ENCODE measurements at regions not wholly inside any gene's neighbourhood (a gene's known extent, or its start where the extent isn't known, plus 50 kb on each side); places are given as distances from the start of the nearest gene placed in this dataset.

DNA sequence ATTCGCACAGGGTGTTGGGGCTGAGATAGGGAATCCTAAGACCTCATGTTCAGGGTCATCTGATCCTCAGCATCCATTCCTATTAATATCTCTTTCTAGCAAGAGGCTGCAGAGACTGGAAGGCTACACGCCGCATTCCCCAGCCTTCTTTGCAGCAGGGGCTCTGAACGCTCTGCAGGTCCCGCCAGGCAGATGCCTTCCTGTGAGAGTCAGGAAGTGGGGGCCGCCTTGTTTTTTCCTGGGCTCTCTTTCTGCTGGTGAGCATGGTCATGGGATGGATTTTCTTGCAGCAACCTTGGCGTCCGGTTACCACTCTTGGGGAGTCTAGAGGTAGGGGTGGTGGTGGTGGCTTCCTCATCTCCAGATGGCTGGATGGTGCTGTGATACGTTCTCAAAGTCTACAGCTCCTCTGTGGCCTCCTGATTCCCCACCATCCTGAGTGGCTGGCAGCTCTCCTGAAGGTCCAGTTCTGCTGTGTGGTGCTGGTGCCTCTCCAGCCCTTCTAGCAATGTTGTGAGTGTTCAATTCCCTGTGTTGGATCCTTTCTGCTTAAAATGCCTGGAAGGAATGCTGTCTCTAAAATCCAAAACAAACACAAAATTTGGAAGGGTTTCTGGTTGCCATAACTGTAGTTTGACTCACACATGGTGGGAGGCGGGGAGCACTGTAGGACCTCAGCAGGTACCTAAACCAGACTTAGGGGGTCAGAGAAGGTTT lies 111.9 kb downstream of the CEBPB start:
- DNase-seq = no peak

DNA sequence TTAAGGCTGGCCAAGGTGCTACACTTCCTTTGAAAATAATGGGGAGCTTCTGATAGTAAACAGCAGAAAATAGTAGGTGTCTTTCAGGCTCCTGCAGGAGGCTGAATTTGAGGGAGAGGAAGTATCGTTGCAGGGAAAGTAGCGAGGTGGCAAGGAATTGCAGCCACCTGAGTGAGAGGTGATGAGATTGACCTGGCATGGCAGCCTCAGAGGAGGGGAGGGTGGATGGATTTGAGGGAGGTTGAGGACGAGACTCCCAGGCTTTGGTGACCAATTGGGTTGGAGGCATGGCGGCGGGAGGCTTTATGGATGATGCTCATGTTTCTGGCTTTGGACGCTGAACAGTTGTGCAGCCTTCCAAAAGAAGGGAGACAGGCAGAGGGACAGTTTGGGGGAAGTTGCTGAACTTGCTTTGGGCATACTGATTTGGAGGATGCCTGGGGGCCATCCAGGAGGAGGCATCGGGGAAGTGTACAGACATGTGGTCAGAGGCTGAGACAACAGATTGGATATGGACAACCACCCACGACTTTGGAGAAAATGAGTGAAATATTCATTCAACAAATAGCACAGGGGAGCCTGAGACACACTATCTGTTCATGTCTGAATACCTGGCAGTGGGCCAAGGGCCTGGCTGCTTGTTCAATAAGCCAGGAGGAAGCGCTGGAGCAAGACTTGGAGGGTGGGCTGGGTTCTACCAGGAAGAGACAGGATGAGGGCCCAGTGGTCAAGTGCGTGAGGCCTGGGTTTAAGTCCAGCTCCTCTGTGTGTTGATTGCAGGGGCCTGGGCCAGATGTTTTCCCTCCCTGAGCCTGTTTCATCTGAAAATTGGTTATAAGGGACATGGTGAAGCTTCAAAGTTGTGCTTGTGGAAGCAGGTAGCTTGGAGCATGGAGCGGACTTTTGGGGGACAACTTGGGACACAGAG lies 113.2 kb downstream of the CEBPB start:
- no peak for DNase-seq

DNA sequence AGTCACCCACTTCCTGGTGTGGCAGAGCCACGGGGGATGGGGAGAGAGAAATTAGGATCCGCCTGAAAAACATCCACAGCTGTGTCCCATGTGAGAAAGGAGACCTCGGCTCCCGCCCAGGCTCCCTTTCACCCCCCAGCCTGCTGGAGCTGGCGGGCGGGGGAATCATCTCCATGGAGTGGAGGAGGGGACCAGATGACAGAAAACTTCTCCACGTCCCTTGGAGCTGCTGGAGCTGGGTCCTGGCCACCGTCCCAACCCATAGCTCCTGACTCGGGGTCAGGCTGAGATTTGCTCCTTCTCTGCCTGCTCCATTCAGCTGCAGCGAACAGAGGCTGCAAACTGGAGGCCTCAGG lies 113.8 kb downstream of the CEBPB start:
- no peak for DNase-seq

DNA sequence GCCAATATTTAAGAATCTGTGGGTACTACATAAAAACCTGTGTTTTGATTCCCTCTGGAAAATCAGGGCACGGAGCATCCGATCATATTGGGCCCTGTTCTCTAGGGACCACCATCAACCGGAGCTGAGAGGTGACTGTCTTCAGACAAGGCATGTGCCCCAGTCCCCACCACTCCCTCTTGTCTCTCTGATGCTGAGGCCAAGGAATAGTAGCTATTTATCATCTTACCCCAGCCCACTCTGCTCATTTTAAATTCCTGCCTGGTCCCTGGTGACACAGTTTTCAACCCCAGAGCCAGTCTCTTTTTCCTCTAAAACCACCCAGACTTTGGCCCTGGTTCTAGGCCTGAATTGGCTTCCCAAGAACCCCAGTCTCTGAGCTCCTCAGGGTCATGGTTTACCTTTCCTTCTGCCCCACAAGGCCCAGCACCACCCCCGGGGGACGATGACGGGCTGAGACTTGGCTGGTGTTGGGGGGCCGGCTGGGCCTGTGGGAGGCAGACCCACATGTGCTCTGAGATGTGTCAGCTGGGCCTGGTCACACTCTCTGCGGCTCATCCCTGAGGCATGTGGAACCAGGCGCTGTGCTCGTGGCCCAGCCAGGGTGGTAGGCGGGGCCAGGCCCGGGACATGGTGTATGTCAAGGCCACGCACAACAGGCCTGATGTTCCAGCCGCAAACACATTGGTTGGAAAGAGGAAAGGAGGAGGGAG lies 114.4 kb downstream of the CEBPB start:
- no peak for DNase-seq

DNA sequence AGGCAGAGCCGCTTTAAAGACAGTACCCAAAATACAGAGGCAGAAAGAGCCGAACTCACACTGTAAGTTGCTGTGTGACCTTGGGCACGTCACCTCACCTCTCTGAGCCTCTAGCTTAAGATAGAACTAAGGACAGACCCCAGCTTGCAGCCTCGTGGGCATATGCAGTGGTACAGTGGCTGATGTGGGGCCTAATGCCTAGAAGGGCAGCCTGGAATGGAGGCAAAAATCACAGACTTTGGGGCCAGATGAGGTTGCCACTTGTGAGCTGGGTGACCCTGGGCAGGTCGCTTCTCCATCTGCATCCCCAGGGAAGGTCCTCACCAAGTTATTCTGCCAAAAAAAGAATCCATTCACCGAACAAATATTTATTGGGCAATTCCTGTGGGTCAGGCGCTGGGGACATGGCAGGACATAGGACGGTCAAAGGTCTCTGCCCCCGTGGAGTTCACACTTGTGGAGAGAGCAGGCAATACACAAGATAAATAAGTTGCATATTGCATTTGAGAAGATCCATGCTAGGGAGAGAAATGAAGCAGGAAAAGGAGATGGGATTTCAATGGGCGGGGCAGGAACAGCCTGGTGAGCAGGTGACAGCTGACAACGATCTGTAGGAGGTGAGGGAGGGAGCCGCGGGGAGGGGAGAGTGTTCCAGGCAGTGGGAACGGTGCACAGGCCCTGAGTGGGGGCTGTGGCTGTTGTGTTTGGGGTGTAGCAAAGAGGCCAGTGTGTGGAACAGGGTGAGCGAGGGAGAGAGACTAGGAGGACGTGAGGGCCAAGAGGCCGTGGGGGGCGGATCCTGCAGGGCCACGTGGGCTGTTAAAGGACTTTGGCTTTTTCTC lies 115.2 kb downstream of the CEBPB start:
- no peak for DNase-seq

DNA sequence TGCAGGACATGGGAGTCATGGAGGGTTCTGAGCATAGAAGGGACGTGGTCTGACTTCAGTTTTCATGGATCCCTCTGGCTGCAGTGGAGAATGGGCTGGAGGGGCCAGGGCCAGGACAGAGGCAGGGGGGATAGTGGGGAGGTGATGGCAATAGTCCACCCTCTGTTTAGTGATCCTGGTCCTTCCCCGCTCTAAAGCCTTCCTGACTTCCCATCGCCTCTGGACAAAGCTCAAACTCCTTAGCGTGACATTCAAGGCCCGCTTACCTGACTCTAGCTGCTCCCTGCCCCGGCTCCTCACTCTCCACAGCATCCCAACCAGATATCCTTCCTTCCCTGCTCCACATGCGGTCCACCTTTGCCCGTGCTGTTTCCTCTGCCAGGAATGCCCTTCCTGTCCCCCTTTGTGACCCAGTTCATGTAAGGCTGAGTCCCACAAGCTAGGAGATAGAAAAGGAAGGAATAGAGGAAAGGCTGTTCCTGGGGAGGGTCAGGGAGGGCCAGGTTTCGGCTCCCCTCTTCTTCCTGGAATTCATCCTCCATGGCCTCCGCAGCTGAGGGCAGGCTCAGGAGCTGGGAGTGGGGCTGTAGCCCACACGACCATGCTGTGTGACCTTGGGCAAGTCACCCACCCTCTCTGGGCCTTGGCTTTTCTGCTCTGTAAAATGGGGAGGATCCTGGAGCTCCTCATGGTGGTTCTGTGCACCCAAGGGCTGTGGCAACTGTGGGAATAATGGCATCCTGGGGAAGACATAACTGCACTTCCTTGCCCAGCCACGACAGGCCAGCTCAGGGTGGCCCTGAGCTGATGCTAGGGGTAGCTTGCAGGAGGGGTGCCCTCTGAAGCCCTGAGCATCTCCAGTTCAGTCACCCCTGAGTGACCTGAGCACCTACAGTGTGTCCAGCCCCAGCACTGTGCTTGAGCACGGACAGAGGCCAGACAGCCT lies 116.1 kb downstream of the CEBPB start:
- no peak for DNase-seq

DNA sequence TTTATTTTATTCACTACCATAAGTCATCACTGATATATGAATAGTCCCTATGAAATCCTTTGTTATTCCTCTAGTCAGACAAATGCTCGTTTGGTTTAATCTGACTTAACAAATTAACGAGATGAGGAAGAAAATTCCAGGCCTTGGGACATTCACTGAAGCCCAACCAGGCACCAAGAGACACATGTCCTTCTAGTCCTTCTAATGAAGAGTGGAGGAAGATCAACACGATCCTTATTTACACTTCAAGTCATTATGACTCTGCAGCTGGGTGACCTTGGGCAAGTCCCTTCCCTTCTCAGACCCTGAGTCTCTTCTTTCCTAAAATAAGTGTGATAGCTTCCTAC lies 117.5 kb downstream of the CEBPB start:
- DNase-seq = no peak

DNA sequence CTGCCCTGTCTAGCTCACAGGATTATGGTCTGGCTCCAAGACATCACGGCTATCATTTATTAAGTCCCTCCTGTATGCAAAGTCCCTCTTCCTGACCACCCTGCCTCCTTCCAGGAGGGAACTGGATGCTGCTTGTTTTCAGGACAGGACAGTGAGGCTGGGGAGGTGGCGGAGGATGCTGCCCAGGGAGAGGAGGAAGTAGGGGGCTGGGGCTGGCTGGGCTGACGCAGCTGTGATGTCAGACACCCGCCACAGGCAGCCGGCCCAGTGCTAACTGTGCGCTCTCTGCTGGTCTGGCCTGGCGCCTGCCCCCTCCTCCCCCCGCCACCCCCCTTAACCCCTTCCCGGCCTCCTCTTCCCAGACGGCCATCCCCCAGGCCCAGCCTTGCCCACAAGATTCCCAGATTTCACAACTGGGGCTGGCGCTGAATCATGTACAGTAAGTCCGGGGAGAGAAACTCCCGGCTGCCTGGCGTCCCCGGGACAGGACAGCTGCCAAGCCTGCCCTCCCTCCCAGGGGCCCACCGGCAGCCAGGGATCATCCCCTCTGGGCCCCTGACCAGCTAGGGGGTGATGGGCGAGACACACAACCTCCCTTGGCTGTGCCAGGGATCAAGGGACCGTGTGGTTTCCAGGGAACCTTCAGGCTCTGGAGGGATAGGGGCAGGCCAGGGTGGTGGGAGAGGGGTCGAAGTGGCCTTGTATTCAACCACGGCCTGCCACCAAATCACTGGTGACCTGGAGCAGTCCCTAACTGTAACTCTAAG lies 118.1 kb downstream of the CEBPB start:
- no peak for DNase-seq

DNA sequence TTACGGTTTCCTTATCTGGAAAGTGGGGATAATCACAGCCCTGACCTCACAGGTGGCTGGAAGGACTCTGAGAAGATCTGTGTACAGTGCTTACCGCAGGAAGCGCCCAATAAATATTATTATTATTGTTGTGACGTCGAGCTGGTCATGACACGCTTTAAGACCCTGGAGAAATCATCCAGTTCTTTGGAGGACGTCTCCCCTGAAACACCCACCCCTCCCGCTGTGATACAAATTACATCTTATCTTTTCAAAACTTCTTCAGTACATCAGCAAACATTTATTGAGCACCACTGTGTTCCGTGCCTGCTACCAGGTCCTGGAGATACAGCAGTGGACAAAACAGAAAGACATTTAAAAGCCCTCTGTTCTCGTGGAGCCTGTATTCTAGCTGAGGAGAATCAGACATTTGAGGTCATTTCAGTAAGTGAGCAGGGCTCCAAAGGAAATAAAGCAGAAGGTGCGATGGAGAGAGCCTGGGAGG lies 118.7 kb downstream of the CEBPB start:
- no peak for DNase-seq

DNA sequence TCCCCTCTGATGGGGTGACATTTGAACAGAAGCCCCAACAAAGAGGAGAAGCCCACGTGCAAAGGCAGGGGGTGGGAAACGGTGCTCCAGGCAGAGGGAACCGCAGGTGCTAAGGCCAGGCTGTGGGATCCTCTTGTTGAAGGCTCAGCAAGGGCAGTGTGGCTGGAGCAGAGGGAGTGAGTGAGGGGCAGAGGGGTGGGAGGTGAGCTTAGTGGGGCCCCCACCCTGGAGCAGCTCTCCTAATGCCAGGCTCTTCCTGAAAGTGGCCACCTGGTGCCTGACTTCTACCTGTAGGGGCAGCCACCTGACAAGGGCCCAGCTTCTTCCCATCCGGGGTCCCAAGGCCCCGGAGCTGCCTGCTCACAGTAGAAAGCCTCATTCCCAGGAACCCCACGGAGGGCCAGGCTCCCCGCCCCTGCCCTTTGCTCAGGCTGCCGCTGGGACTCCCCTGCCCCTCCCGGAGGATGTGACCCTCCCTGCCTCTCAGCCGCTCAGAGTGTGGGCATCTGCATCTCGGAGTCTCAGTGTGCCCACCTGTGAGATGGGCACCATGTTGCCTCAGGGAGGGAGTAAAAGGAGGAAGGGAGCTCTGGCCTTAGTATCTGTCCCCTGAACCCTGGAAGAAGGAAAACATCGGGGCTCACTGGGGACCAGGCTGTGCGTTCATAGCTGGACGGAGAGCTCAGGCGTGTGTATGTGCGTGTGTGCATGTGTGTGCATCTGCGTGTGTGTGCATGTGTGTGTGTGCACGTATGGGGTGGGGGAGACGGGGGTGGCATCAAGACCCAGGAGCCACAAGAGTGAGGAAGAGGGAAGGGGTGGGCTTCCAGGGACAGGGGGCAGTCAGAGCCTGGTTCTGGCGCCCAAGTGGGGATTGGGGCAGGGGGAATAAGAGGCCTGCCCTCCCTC lies 119.4 kb downstream of the CEBPB start:
- no peak for DNase-seq

DNA sequence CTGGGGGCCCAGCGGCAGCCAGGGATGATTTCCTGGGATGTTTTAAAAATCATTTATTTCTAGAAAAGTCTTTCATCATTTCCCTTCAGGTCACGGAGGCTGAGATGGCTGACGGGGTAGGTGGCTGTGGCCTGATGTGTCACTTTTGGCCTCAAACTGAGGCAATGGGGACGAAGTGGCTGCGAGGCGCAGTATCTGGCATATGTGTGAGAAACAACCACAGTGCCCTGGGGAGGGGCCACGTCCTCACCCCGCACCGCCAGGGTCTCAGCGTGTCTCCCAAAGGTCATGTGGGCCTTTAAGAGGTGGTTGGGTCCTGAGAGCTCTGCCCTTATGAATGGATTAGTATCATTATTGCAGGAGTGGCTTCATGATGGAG lies 120.0 kb downstream of the CEBPB start:
- DNase-seq = no peak

DNA sequence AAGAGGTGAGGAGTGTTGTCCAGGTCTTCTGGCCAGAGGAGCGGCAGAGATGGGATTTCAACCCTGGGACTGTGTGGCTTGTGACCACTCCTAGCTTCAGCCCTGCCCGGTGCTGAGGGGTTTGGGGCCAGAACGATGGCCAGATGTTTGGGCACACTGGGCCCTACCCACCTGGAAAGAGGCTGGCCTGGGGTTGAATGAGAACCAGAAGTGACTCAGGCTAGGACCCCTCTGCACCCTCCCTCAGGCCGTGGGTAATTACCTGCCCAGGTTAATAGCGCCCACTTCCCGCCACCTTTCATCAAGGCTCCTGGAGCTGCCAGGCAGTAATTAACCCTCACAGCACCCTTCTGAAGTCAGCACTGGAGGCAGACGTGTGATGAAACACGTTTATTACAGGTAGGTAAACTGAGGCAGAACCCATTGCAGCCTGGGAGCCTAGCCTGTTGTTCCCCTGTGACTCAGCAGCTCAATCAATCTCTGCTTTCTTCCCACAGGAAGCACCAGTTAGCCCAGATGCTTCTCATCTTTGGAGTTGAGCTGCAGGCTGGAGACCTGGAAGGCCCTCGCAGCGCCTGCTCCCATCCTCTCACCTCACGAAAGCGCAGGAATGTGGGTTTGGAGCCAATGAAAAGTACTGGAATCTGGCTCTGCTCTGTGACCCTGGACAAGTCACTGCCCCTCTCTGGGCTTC lies 120.8 kb downstream of the CEBPB start:
- no peak for DNase-seq

DNA sequence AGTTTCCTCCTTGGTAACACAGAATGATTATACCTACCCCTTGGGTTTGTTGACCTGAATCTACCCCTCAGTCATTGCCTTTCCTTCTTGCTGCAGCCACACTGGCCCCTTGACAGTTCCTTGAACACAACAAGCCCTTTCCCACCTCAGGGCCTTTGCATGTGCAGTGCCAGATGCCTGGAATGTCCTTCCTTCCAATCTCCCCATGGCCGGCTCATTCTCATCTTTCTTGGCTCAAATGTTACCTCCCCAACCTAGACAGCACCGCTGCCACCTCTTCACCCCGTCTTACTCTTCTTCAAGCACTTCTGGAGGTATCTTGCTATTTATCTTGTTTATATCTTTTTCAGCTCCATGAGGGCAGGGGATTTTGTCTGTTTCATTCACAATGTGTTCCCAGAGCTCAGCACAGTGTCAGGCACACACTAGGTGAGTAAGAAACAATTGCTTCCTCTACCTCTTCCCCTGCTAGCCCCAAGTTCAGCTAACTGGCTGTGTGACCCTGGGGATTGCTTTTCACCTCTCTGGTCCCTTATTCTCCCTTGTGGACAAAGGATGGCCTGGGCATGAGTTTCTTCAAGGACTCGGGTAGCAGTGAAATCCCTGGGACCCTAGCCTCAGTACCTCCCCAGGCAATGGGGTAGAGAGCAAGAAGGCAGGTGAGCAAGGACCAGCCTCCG lies 121.5 kb downstream of the CEBPB start:
- DNase-seq = no peak

DNA sequence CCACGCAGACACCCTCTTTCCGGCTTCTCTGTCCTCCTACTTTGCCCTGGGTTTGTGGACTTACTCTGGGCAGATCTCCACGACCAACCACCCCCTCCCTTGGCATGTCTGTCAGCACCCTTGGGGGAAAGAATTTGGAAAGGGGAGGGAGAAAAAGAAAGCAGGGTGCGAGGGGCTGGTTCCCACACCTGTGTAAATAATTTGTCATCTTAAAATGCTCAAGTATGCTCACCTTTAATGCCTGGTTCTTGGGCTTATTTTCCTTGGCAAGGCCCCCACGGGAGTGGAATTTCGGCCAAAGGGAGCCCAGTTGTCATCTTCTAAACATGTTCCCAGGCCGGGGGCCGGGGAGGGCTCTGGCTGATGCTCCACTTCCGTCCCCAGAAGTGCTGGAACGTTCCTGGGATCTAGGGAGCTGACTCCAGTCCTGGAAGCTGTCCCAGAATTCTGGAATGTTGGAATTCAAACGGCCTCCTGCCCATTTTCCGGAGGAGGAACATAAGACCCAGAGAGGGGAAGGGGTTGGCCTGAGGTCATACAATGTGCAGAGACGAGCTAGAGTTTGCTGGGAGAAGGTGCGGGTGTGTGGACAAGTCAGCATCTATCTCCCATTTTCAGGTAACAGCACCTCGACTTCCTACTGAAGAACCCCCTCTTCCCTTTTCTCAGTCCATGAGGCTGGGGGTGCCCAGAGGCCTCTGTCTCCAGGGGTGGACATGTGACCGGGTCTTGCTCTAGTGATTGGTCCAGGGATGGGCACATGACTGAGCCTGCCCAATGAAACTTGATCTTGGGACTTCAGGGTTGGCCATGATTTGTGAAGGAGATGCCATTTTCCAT lies 122.3 kb downstream of the CEBPB start:
- DNase-seq = no peak

DNA sequence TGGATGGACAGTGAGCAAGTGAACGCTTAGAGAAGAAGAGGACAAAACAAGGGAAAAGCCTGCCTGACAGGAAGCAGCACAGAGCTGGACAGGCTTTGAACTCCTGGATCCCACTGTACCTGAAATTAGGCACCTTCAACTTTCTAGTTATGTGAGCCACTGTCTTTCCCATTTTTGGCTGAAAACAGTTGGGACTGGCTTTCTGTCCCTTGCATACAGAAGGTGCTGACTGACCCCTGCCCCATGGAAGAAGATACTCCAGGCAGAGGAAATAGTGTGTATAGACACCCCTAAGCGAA lies 122.8 kb downstream of the CEBPB start:
- no peak for DNase-seq

DNA sequence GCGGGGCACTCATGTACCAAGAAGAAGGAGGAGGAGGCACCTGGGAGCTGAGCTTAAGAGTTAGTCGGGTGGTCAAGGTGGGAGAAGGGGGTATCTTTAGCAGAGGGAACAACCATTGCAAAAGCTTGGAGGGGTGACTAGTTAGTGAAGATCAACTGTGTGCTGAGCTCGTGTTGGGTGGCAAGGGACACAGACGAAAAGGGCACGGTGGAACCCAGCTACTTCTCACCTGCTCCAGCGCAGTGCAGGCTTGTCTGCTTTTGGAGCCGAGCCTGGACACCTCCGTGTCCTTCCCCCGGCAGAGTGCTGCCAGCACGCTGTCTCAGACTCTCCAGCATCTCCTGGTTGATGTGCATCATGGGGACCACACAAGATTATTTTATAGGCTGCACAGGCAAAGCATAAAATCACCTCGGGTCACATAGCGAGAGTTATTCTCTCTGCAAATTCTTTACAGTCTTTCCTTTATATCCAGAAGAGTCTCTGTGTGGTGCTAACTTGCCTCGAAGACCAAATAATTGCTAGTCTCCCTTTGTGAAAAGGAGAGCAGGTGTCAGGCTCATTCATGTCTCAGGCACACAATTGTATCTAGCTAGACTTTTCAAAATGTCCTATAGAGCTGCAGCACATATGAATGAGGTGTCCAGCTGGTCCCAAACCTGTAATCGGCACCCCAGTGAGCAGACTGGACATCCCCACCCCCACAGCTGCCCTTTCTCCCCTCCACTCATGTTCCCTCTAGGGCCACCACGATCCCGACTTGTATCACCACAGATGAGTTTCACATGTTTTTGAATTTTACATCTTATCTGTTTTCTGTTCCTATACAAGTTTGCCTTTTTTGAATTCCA lies 123.4 kb downstream of the CEBPB start:
- no peak for DNase-seq

All from NCI-H2227 treated with DMSO at 0.1 percent for 48 hours (cell line).